SK-N-DZ (cell line): ENCODE measurements at regions not wholly inside any gene's neighbourhood (a gene's known extent, or its start where the extent isn't known, plus 50 kb on each side); places are given as distances from the start of the nearest gene placed in this dataset.
A peak's percentile ranks its signal among the peaks of the same experiment; 100 is the strongest.

Experiments
- DNase-seq: peaks from one replicate; pipeline ENCODE4 v3.0.0-alpha.2; 2015; ENCODE audit warnings: low spot score

DNA sequence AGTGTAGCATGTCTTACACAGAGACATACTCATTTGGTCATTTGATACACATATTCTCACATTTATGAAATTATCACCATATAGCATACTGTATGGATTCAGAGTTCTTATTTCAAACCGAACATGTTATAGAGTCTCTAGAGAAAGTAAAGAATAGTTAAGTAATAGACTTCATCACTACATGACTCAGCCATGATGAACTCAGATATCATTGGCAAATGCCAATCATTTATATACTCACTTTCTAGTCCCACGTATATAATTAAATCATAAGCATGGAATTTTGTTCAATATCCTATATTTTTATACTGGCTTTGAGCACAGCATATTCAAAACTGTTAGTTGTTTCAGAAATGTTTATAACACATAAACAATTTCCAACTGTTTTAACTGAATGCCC is 749.9 kb downstream of the HACE1 start:
- no peak for DNase-seq

DNA sequence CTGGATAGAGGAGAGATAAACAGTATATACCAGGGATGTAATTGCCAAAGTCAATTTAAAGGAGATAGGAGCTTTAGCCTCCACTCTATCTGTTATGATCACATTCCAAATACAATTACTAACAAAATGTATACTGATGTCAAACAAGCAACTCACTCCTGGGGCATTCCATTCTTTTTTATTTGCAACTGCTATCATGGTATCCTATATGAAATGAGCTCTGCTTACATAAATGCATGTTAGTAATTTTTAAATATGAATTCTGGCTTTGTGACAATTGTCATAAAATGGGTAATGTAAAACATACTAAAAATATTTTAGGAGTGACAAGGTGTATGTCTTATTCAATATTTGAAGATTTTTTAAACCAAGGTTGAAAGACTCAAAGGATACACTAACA is 751.1 kb downstream of the HACE1 start:
- no peak for DNase-seq

DNA sequence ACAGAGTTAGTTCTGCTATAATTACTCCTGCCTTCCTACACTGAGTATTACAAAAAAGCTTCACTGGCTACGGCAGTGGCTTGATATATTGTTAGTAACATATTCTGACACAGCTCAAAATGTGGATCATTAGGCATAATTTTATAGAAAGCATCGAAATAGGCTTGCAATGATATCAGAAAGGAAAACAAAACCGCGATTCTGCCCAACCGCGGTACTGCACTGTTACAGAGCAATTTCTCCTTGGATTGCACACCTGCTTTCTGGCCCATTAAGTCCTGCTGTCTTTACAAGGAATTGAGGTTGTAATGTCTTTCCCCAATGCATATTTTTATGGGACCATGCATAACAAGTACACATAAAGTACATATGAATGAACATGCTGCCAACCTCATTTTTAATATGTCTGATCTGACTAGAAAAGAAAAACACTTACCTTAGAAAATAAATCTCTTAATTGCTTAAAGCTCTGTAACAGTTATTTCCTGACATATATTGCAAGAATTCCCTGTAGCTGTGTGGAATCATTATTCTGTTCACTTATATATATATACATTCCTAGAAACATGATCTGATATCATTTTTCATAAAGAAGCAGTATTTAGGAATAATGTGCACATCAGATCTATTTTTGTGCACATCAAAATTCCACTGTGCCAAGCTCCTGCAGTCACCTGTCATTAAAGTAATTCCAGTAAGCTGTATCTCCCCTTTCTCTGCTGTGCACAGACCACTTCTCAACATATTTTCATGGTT is 763.9 kb downstream of the HACE1 start:
- DNase-seq: no peak

DNA sequence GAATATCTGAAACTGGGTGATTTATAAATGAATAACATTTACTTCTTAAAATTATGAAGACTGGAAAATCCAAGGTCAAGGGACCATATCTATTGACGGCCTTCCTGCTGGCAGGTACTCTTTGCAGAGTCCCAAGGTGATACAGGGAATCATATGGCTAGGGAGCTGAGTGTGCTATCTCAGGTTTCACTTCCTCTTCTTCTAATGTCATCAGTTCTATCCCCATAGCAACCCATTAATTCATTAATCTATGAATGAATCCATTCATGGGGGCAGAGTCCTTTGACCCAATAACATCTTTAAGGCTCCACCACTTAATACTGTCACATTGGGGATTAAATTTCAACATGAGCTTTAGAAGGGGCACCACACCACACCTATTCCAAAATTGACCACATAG is 772.0 kb downstream of the HACE1 start:
- DNase-seq: no peak

DNA sequence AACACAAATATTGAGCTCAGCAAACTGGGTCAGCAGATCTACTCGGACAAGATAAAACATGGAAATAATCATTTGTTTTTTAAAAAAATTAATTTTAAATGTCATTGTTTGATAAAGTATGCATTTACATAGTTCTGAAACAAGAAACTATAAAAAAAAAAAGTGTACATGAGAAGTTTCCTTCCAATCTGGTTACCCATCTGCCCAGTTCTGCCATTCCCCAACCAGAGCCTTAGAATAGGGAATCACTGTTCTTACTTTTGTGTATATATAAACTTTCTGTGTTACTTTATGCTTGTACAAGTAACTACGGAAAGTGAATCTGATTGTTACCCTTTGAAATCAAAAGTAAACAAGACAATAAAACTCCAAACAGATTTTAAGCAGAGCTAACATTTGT is 791.4 kb downstream of the HACE1 start:
- DNase-seq: no peak

DNA sequence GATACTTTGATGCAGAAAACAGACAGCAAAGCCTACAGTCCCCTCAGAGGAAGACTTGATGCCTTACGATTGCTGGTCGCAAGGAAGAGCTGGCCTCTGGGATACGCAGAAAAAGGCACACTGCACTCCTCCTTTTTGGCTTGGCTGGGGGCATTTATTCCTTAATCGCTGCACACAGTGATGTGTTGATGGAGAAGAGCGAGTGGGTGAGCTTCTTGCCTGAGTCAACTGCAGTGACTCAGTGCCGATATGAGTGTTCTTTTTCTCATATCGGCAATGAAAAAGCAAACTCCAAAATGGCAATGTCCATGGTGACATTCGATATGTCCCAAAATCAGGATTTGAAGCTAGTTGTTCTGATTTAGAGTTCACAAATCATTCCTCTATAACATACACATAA is 794.8 kb downstream of the HACE1 start:
- no peak for DNase-seq

DNA sequence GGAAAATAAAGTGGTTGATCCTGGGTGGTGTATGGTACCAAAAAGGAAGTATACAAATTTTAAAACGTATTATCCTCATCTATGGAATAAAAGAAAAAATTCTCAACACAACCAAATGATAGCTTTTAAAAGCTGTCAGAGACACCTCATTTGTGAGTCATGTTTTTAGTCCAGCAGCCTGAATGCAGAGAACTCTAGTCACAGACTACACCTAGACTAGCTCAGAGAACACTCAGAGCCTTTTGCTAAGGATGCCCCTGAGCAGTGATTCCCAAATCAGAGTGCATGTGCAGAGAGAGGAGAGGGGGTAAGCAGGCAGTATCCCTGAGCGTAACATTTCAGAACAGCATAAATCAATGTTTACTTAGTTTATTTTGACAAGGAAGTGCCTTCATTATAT is 809.3 kb downstream of the HACE1 start:
- DNase-seq: no peak

DNA sequence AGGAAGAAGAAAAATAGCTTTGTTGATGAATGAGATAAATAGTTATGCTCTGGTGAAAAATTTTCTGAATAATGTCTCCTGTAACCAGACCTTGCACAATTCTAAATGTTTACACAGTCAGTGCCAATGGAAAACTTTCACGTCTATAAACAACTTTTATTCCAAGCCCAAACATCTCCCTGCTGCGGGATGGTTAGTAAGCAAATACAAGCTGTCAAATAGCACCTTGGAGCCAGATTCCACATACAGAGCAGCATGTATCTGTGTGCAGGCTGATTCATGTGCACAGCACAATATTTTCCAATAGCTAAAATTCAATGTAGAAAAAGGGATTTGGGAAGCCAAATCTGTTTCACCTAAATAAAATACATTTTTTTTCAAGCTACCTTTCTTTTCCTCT is 813.3 kb downstream of the HACE1 start:
- no peak for DNase-seq

DNA sequence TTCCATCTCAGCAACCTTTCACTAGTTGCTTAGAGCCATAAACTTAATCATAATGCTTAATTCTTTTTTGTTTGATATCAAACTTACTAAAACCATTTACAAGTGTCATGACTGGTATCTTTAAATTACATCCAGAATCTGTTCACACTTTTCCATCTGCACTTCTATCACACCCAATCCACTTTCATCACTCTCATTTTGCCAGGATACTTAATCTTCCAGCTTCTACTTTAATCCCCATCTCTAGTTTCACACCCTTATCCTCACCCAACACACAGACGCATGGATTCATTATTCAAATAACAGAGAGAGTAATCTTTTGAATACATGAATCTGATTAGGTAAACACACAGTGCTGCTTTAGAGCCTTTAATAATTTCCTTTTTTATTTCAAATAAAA is 828.4 kb downstream of the HACE1 start:
- no peak for DNase-seq

DNA sequence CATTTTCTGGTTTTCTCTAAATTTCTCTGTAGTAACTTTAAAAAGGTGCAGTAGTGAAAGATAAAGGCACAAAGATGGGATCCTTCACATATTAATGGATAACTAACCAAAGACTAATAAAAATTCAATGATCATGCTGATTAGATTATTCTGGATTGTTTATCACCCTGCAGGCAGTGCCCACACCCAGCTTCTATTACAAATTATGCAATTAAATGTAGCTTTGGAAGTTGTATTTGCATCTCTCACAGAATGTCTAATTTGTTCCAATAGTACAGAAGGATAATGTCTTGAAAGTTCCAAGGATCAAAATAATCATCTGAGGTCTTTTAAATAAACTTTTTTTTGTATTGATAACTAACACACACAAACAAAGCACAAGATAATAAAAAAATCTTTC is 837.6 kb downstream of the HACE1 start:
- no peak for DNase-seq

DNA sequence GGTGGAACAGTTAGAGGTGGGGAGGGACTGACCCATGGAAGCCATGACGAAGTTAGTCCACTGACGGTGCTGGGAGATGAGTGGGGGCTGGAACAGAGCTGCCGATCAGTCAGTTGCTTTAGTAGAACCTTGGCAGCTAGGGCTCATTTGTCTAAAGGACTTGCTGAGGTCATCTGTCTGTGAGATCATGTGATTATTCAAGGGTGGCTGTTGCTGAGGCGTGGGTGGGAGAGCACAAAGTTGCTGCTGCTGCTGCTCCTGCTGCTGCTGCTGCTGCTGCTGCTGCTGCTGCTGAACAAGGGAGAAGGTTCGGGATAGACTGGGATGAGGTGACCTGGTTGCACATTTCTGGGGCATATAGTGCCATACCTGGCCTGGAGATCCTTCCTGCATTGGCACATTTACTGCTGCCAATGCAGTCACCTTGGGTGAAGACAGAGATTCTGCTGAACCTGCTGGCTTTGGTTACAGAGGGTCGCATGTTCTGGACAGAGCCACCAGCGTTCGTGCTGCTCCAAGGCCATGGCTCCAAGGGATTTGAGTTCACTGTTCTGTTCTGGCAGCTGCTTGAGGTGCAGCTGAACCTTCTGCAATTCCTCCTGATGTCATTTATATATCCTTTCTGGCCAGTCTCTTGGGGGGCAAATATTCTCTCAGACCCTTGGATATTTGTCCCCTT is 840.5 kb downstream of the HACE1 start:
- peak; percentile 22 for DNase-seq

DNA sequence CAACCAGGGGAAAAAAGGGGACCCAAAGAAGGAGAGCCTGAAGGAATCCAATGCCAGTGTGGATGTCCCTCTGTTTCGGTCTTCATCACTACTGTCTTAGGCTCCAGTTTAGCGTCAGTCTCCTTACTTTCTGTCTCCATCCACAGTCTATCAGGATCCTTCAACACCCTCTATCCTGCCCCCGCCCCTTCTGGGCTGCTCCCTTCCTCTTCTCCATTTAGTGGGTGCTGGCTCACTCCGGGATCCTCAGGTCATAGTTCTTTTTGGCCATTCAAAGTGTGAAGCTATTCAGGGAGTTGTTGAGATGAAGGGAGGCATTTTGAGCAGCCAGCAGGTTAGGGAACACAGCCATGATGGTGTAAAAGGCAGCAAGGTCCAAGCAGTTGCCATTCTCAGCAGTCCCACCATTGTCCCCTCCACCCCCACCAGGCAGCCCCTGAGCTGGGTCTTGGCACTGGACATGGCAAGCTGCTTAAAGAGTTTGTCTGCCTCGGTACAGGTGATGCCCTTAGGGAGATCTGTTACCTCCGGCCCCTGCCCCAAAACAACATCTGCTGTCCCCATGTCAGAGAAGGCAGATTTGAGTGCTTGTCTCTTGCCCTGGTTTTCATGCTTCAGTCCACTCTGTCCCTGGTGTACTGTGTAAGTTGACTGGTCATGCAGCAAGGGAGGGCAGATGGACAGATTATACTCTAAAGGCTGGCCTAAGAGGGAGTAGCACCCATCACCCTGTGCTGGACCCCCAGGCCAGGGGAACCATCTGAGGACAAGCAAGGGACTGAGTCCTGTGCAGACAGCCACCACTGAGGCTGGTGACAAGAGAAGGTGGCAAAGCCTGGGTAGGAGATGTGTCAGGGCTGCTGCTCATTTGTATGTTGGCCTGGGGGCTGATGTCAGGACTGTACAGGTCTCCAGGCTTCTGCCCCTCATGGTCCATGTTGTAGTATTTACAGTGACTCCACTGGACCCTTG is 842.0 kb downstream of the HACE1 start:
- no peak for DNase-seq

DNA sequence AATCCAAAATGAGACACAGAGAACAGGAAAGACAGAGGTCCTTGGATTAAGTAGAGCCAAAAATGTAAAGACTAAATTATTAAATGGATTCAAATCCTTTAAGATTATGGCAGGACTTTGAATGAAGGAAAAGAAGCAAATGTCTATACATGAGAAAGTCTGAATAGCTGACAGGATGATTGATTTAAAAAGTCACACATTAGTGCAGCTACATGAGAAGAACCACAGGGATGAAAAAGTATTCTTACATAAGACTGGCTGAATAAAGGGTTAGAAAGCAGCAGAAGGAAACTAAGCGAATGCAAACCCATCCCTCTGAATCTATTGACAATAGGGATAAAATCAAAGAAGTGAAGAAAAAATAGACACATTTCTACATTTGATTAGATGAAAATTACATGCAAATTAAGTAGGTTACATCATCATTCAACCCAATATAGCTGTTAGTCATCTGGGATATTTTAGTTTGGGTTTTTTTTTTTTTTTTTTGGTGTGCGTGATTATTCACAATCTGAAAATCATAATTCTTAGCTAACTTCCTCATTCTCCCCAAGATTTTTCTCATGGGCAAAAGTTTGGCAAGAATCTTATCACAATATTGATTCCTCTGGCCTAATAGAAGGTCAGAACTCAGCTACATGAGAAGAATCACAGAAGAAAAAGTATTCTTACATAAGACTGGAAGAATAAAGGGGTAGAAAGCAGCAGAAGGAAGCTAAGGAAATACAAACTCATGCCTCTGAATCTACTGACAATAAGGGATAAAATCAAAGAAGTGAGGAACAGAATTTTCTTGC is 845.4 kb downstream of the HACE1 start:
- DNase-seq: no peak

DNA sequence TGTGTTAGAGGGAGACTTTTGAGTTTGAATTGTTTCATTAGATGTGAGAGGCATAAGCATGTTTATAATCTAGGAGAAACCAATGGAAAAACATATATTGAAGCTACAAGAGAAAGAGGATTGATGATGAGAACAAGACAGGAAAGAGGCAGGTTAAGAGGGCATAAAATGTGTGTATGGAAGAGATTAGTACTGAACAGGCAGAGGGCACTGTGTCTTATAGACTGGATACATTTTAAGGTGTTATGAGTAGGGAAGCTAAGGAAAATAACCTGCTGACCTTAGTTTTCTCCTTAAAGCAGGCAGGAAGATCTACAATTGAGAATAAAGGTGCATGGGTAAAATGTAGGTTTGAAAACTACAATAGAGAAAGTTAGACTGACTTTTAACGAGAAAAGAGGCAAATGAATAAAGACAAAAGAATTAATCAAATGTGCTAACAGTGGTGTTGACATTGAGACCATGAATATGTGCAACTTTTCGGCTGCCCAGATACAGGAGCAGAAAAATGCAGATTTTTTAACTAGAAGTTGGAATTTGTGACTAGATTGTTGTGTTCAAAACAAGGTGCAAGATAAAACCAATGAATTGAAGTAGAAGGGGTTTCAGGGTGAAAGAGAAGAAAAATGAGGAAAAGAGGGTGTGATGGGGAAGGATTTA is 846.3 kb downstream of the HACE1 start:
- DNase-seq: no peak

DNA sequence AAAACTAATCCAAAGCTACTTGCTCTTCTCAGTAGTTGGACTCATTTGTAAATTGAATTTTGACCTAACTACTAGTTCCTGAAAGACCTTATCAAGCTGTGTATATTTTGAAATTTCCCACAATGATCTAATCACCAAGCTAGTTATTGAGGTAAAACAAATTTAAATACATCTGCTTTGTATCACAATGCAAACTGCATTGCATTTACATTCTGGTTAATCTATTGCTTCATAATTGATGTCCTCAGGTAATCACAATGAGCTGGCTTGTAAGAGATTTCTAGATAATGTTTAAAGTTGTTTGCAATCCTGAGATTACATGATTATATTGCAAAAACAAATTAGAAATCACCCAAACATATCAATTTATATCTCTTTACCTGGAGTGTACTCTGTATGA is 848.8 kb downstream of the HACE1 start:
- peak; percentile 85 for DNase-seq

DNA sequence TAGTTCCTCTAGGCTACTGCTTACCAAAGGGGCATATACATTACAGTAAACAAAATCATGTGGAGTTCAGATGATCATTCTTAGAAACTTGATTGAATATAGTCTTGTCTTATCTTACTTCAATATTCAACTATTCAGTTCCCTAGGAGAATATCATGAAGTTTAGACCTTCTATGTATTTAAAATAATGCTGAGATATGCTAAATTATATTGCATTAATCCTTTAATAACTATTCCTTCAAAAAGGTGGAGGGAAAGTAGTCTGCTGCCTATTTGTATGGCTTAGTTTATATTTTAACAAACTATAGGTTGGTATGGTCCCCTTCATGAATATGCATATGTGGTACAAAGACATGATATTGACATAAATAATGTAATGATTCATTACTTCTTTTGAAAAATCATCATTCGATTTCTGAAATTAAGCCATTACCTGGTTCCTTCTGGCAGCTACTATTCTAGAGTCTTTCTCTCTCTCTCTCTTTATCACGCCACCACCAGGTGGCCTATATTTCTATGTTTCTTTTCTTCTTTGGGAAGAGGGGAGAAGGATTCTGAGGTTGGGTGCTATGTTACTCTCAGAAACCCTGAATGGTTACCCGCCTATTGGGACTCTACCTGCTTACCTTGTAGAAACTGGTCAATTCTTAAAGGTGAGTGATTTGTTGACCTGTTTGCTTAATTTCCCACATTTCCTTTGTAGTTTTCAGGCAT is 855.8 kb downstream of the HACE1 start:
- no peak for DNase-seq

DNA sequence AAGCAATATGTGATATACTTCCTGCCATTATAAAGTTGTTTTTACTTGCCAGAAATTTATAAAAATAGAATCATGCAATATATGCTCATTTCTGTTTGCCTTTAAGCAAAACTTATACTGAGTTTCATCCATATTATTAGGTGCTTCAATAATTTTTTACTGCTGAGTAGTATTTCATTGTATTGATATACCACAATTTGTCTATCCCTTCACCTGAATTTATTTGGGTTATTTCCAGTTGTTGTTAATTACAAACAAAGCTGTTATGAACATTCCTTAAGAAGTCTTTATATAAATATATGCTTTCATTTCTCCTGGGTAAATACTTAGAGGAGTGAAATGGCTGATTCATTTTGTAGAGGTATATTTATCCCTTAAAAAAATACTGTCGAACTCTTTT is 864.1 kb downstream of the HACE1 start:
- DNase-seq: no peak

DNA sequence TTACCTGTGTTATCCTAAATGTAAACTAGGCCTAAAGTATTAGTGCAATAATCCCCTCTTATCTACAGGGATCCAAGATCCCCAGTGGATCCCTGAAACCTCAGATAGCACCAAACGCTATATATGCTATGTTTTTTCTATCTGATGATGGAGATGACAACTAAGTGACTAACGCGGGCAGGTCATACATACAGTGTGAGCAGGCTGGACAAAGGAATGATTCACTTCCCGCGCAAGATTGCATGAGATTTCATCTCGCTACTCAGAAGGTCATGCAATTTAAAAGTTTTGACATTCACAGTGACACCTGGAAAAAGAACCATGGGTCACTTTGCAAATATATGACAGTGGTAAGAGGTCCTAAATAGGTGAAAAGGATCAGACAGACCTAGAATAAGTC is 875.9 kb downstream of the HACE1 start:
- no peak for DNase-seq

DNA sequence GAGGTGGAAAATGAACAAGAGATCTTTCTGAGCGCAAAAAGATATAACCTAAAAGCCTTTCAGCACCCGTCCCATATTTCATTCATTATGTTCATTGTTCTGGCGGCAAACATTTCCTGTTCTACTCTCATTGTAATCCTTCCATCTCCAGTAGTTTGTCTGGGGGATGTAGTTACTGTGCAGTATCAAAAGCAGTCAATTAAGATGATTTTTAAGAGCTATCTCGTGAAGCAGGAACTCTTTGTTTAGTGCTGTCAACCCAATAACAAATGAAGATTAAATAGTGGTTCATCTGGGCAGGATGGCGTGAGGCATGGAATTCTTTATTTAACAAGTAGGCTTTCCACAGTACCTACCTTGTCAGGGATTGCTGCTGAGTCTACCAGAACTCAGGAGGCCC is 876.7 kb downstream of the HACE1 start:
- peak; percentile 81 for DNase-seq

DNA sequence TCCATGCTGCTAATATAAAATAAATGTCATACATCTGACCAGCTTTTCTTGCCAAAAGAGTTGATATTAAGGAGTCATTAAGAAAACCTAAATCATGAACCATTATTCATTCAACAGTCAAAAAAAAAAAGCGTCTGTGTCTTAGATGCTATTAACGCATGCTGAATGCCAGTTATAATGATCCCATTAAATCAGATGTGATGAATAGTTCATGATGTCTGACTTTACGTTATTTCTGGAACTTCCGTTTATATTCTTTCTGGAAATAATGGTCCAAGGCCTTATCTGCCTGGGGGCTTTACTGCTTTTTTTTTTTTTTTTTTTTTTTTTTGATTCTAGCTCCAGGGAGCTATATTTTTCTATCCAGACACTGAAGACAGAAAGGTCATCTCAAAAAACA is 877.1 kb downstream of the HACE1 start:
- no peak for DNase-seq
